Testis (tissue), 2 donors: ENCODE measurements at regions not wholly inside any gene's neighbourhood (a gene's known extent, or its start where the extent isn't known, plus 50 kb on each side); places are given as distances from the start of the nearest gene placed in this dataset.

ENCODE experiments used
- POLR2A ChIP-seq: fragments of 450-650 bp; IDR thresholded peaks from one replicate; pipeline ENCODE4 v1.6.1; 2017; ENCODE audit warnings: antibody characterized with exemption, mild to moderate bottlenecking, moderate library complexity
- TF ChIP-seq, protein P1 (sequence below), 3 experiments: fragments of 450-650 bp in 2 of 3; fragments of 200-600 bp in 1 of 3; sonication (generic) in 1 of 3; IDR thresholded peaks; one replicate each; pipeline ENCODE4 v1.5.1; 2016 to 2019; ENCODE audit warnings: antibody characterized with exemption in 3 of 3, mild to moderate bottlenecking in 2 of 3, moderate library complexity in 1 of 3

DNA sequence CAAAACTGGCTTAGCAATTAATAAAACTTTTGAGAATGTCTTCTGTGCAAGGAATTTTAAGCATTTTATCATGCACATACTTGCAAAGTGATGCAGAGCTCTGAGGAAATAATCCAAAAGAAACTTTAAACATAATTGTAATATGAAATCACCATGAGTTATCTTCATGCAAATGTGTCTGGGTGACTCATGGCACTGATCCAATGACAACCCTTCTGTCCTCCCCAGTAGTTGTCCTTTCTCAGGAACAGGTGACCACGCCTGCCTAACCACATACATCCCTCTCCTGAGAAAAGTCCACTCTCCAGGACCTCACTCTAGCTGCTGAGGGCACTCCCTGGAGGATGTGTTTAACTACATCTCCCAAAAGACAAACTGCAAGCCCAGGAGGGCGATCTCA lies 530.6 kb upstream of the IL12A start:
- TF ChIP-seq, protein P1, sequence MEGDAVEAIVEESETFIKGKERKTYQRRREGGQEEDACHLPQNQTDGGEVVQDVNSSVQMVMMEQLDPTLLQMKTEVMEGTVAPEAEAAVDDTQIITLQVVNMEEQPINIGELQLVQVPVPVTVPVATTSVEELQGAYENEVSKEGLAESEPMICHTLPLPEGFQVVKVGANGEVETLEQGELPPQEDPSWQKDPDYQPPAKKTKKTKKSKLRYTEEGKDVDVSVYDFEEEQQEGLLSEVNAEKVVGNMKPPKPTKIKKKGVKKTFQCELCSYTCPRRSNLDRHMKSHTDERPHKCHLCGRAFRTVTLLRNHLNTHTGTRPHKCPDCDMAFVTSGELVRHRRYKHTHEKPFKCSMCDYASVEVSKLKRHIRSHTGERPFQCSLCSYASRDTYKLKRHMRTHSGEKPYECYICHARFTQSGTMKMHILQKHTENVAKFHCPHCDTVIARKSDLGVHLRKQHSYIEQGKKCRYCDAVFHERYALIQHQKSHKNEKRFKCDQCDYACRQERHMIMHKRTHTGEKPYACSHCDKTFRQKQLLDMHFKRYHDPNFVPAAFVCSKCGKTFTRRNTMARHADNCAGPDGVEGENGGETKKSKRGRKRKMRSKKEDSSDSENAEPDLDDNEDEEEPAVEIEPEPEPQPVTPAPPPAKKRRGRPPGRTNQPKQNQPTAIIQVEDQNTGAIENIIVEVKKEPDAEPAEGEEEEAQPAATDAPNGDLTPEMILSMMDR (IDR thresholded peaks at IDR 0.05): no peak
- TF ChIP-seq POLR2A: no peak
